CD4-positive, alpha-beta T cell treated with Interferon alpha-2 for 1 hour (primary cell): ENCODE measurements at regions not wholly inside any gene's neighbourhood (a gene's known extent, or its start where the extent isn't known, plus 50 kb on each side); places are given as distances from the start of the nearest gene placed in this dataset.

ENCODE experiments used
- DNase-seq, 2 donors: peaks; one replicate each; pipeline ENCODE4 v3.0.0-alpha.2; 2020 to 2022

- DNase-seq: no peak
Measured at GRCh38 chr11:24321229-24321628, 175.6 kb upstream of the LUZP2 start.

GRCh38 chr11:24324211-24324610 lies 172.6 kb upstream of the LUZP2 start:
- DNase-seq: no peak

GRCh38 chr11:24344222-24344621 lies 152.6 kb upstream of the LUZP2 start:
- DNase-seq: no peak

- DNase-seq: no peak
Measured at GRCh38 chr11:24348908-24349307, 147.9 kb upstream of the LUZP2 start.

- no peak for DNase-seq
Measured at GRCh38 chr11:24351179-24351578, 145.7 kb upstream of the LUZP2 start.

GRCh38 chr11:24356501-24356900 lies 140.4 kb upstream of the LUZP2 start:
- DNase-seq: no peak

GRCh38 chr11:24357620-24358410 lies 139.0 kb upstream of the LUZP2 start:
- DNase-seq: no peak

- no peak for DNase-seq
Measured at GRCh38 chr11:24372491-24372890, 124.4 kb upstream of the LUZP2 start.

GRCh38 chr11:24373516-24373915 lies 123.3 kb upstream of the LUZP2 start:
- no peak for DNase-seq

GRCh38 chr11:24375351-24375750 lies 121.5 kb upstream of the LUZP2 start:
- DNase-seq: no peak

GRCh38 chr11:24375931-24376330 lies 120.9 kb upstream of the LUZP2 start:
- no peak for DNase-seq

- no peak for DNase-seq
Measured at GRCh38 chr11:24383137-24383536, 113.7 kb upstream of the LUZP2 start.

- DNase-seq: no peak
Measured at GRCh38 chr11:24384240-24384639, 112.6 kb upstream of the LUZP2 start.

- no peak for DNase-seq
Measured at GRCh38 chr11:24386546-24387397, 110.1 kb upstream of the LUZP2 start.

- DNase-seq: no peak
Measured at GRCh38 chr11:24389575-24389974, 107.3 kb upstream of the LUZP2 start.

GRCh38 chr11:24390016-24390415 lies 106.8 kb upstream of the LUZP2 start:
- no peak for DNase-seq

- DNase-seq: no peak
Measured at GRCh38 chr11:24390762-24391161, 106.1 kb upstream of the LUZP2 start.

GRCh38 chr11:24391167-24391566 lies 105.7 kb upstream of the LUZP2 start:
- no peak for DNase-seq

GRCh38 chr11:24400059-24400665 lies 96.7 kb upstream of the LUZP2 start:
- no peak for DNase-seq

- DNase-seq: no peak
Measured at GRCh38 chr11:24406389-24406788, 90.5 kb upstream of the LUZP2 start.

- DNase-seq: no peak
Measured at GRCh38 chr11:24406980-24407379, 89.9 kb upstream of the LUZP2 start.

- no peak for DNase-seq
Measured at GRCh38 chr11:24407733-24408132, 89.1 kb upstream of the LUZP2 start.

GRCh38 chr11:24408202-24408601 lies 88.7 kb upstream of the LUZP2 start:
- DNase-seq: no peak

GRCh38 chr11:24411791-24412190 lies 85.1 kb upstream of the LUZP2 start:
- DNase-seq: no peak
